NCI-H2107 (cell line): ENCODE measurements at regions not wholly inside any gene's neighbourhood (a gene's known extent, or its start where the extent isn't known, plus 50 kb on each side); places are given as distances from the start of the nearest gene placed in this dataset.
"Not testable (repeated sequence)": the region's sequence is repeated elsewhere in the genome, so short reads cannot be mapped to it uniquely, and the experiment has no call there.

Experiments used
- DNase-seq: peaks from one replicate; lab custom pipeline; 2025; lab: John Stamatoyannopoulos, UW

DNA sequence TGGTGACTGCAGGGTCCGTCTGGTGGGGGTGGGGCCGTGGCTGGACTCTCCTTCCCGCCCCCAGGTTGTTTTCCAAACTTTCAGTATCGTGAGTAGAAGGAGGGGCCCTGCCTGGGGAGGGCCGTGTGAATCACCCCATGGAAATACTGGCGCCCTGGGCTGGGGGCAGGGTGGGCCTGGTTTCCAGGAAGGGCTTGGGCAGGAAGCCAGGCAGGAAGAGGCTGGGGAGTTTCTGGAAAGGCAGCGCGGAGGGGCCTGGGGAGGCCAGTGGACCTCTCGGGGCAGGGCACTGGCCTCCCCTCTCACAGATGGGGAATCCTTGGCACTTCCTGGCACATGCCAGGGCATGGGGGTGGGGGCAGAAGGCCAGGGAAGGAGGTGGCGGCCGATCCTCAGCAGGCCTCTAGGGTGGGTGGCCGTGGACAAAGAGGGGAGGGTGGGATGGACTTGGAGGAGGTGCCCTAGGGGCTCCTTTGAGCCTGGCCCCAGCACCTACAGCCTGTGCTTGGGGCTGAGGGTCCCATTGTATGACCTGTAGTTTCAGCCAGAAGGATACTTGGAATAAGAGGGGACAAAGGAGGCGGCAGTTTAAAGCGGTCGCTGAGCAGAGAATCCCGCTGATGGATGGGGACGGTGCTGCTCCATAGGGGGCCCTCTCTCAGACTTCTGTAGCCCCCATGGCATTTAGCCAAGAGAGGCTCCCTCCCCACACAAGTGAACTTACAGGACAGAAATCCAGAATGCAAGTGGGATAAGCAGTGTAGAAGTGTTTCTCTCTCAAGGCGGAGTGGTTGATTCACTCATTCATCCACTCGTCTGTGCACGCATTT is 56.5 kb upstream of the GATA2 start:
- no peak for DNase-seq

DNA sequence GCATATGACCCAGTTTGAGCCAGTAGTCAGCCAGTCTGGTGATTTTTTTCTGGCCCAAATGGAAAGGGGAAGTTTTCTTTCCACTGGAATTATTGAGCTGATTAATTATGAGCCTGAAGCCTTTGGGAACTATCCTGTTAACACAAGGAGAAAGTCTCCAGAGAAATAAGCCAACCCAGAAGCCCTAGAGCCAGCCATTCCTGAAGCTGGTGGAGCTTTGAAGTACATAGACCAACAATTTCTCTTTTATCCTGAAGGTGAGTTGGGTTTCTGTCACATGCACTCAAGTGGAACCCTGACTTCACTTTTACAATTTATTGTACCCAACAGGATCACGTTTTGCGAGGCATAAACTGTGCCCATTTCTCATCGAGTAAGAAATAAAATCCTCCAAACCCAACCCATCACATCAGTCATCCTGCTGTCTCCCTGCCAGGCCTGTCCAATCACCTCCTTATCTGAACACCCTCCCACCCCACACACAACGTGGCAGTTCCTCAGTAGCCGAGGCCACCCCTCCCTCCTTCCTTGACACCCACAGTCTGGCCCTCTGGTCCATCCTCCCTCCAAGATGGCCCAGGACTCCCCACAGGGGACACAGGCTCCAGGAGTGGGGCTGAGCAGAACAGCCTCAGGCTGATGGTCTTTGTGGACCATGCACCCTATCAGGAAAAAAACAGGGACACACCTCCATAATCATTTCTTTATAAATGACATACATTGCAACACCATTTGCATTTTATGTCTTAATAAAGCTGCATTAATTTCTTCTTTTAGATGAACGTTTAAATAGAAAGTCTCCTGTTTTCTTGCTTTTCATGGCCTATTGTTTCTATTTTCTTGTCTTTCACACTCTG is 55.7 kb upstream of the GATA2 start:
- no peak for DNase-seq

DNA sequence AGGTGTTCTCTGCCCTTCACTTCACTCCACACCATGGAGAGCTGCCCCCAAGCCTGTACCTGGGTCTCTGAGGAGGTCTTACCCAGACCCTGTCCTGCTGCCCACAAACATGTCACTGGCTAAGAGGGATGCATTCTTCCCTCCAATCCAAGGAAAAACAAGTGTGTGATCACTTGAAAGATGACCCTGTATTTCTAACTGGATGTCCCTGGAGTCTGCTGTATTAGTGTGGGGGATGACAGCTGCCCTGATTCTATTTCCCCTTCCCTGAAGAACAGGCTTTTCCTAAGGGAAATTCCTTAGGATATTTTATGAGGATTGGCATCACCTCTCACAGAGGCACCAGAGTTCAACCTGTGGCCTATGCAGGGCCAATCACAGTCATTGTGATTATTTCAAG is 55.0 kb upstream of the GATA2 start:
- DNase-seq, result no peak

DNA sequence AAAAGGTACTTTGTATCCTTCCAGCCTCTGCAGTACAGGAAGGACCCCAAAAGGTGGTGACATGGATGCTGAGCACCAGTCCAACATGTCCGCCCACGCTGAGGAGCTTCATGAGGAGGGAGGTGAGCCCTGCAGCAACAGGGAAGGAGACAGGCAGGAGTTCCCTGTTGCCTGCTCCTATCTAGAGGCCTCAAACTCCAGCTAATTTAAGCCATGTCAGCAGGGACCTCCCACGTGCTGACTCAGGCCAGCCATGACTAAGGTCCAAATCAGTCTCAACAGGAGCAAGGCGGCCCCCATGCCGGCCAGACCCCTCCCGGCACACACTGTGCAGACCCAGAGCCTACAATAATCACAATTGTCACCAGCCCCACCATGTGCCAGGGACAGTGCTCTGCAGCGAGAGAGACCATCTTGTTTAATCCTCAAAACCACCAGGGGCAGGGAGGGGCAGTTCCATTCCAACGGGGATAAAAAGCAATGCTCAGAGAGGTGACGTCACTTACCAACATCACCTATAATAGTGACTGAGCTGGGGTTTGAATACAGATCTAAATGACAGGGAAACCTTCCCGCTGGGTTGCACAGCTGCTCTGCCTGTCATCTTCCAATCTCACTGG is 54.5 kb upstream of the GATA2 start:
- no peak for DNase-seq

DNA sequence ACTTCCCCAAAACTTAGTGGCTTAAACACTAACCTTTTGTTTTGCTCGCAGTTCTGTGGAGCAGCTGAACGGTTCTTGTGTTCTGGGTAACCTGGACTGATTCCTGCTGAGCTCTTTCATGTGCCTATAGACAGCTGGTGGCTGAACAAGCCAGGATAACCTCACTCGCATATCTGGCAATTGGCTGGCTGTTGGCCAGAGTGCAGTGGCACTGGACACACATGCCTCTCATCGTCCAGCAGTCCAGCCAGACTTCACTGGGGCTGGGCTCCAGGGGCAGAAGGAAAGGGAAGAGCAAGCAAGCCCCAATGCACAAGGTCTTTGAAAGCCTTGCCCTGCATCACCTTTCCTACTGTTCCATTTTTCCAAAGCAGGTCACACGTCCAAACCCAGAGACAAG is 53.6 kb upstream of the GATA2 start:
- no peak for DNase-seq

DNA sequence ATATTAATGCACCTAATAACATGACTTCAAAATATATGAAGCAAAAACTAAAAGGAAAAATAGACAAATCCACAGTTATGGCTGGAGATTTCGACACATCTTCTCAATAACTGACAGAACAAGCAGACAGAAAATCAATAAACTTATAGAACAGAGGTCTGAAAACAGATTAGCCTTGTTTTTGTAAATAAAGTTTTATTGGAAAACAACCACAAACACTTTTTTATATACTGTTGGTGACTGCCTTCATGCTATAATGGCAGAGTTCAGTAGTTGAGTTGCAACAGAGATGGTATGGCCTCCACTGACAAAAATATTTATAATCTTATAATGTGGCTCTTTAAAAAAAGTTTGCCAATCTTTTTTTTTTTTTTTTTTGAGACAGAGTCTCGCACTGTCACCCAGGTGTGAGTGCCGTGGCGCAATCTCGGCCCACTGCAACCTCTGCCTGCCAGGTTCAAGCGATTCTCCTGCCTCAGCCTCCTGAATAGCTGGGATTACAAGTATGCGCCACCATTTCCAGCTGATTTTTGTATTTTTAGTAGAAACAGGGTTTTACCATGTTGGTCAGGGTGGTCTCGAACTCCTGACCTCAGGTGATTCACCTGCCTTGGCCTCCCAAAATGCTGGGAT is 52.2 kb upstream of the GATA2 start:
- DNase-seq, result no peak

DNA sequence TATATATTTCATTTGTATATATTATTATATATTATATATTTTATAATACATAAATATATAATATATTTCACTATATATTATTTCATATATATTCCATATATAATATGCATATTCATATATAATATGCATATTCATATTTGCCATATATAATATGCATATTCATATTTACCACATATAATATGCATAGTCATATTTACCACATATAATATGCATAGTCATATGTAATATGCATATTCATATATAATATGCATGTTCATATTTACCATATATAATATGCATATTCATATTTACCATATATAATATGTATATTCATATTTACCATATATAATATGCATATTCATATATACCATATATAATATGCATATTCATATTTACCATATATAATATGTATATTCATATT is 51.2 kb upstream of the GATA2 start:
- DNase-seq, result no peak

DNA sequence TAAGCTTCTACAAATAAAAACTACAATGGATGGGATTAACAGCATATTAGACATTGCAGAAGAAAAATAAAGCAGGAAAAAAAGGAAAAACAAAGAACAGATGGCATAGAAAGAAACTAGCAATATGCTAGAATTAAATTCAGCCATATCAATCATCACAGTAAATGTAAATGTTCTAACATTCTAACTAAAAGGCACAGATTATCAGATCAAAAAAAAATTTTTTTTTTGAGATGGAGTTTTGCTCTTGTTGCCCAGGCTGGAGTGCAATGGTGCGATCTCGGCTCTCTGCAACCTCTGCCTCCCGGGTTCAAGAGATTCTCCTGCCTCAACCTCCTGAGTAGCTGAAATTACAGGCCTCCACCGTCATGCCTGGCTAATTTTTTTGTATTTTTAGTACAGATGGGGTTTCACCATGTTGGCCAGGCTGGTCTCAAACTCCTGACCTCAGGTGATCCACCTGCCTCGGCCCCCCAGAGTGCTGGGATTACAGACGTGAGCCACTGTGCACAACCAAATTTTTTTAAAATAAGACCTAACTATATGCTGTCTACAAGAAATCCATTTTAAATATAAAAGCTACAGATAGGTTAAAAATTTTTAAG is 50.7 kb upstream of the GATA2 start:
- DNase-seq, result not testable (repeated sequence)
